ENCODE measurements at regions not wholly inside any gene's neighbourhood (a gene's known extent, or its start where the extent isn't known, plus 50 kb on each side); places are given as distances from the start of the nearest gene placed in this dataset.
"Not testable (repeated sequence)": the region's sequence is repeated elsewhere in the genome, so short reads cannot be mapped to it uniquely, and the experiment has no call there.

DNA sequence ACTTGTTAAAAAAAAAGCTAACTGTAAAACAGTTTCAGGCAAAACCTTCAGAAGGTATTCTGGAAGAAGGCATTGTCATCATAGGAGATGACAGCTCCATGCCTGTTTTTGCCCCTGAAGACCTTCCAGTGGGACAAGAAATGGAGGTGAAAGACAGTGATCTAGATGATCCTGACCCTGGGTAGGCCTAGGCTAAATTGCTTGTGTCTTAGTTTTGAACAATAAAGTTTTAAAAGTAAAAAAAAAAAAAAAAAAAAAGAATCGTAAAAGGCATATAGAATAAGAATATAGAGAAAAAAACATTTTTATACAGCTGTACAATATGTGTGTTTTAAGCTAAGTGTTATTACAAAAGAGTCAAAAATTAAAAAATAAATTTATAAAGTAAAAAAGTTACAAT lies 106.6 kb upstream of the PLXNA2 start (continued):
- TF ChIP-seq ZNF331 (CRISPR knock-in tag; IDR thresholded peaks at IDR 0.05; ENCODE audit: low read depth) (no peak), NANOG (IDR thresholded peaks at IDR 0.05; ENCODE audit: borderline replicate concordance) (no peak), CREB1 (CRISPR knock-in tag; IDR thresholded peaks at IDR 0.05; ENCODE audit: low read depth) (no peak), JUNB (IDR thresholded peaks at IDR 0.05; ENCODE audit: unreplicated experiment) (no peak), EZH2phosphoT487 (IDR thresholded peaks at IDR 0.05; ENCODE audit: unreplicated experiment) (no peak), STAT1 (IDR thresholded peaks at IDR 0.05; ENCODE audit: unreplicated experiment) (no peak), ZNF114 (CRISPR knock-in tag; IDR thresholded peaks at IDR 0.05) (no peak), EZH2 (IDR thresholded peaks at IDR 0.05; ENCODE audit: low read depth, unreplicated experiment) (no peak), POLR2AphosphoS5 (IDR thresholded peaks at IDR 0.05; ENCODE audit: low read depth) (no peak)
- TF ChIP-seq, protein P1, sequence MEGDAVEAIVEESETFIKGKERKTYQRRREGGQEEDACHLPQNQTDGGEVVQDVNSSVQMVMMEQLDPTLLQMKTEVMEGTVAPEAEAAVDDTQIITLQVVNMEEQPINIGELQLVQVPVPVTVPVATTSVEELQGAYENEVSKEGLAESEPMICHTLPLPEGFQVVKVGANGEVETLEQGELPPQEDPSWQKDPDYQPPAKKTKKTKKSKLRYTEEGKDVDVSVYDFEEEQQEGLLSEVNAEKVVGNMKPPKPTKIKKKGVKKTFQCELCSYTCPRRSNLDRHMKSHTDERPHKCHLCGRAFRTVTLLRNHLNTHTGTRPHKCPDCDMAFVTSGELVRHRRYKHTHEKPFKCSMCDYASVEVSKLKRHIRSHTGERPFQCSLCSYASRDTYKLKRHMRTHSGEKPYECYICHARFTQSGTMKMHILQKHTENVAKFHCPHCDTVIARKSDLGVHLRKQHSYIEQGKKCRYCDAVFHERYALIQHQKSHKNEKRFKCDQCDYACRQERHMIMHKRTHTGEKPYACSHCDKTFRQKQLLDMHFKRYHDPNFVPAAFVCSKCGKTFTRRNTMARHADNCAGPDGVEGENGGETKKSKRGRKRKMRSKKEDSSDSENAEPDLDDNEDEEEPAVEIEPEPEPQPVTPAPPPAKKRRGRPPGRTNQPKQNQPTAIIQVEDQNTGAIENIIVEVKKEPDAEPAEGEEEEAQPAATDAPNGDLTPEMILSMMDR (conservative IDR thresholded peaks at IDR 0.05; ENCODE audit: low read depth in 2 of 2), result no peak
- TF ChIP-seq, protein P2, sequence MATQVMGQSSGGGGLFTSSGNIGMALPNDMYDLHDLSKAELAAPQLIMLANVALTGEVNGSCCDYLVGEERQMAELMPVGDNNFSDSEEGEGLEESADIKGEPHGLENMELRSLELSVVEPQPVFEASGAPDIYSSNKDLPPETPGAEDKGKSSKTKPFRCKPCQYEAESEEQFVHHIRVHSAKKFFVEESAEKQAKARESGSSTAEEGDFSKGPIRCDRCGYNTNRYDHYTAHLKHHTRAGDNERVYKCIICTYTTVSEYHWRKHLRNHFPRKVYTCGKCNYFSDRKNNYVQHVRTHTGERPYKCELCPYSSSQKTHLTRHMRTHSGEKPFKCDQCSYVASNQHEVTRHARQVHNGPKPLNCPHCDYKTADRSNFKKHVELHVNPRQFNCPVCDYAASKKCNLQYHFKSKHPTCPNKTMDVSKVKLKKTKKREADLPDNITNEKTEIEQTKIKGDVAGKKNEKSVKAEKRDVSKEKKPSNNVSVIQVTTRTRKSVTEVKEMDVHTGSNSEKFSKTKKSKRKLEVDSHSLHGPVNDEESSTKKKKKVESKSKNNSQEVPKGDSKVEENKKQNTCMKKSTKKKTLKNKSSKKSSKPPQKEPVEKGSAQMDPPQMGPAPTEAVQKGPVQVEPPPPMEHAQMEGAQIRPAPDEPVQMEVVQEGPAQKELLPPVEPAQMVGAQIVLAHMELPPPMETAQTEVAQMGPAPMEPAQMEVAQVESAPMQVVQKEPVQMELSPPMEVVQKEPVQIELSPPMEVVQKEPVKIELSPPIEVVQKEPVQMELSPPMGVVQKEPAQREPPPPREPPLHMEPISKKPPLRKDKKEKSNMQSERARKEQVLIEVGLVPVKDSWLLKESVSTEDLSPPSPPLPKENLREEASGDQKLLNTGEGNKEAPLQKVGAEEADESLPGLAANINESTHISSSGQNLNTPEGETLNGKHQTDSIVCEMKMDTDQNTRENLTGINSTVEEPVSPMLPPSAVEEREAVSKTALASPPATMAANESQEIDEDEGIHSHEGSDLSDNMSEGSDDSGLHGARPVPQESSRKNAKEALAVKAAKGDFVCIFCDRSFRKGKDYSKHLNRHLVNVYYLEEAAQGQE (IDR thresholded peaks at IDR 0.05; ENCODE audit: unreplicated experiment), result no peak
- TF ChIP-seq, protein P3, sequence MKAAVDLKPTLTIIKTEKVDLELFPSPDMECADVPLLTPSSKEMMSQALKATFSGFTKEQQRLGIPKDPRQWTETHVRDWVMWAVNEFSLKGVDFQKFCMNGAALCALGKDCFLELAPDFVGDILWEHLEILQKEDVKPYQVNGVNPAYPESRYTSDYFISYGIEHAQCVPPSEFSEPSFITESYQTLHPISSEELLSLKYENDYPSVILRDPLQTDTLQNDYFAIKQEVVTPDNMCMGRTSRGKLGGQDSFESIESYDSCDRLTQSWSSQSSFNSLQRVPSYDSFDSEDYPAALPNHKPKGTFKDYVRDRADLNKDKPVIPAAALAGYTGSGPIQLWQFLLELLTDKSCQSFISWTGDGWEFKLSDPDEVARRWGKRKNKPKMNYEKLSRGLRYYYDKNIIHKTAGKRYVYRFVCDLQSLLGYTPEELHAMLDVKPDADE (IDR thresholded peaks at IDR 0.05), result no peak

DNA sequence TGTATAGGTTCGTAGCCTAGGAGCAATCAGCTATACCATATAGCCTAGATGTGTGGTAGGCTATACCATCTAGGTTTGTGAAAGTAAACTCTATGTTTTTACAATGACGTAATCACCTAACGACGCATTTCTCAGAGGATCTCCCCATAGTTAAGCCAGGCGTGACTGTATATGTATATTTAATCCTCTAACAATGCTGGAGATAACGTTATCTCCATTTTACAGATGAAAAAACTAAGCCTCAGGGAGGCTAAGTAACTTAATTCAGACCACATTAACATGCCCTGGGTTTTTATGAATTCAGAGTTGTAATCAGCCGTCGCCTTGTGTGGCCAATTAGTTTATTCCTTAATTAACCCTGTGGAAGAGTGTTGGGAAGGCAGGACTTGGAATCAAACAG lies 107.7 kb upstream of the PLXNA2 start:
- Mint-ChIP-seq H3K36me3 (ENCODE audit: low read depth) (no peaks in the 10 kb centered on the region), H3K27ac (no peak overlapping the region), H3K4me3 (no peak overlapping the region), H3K27me3 (ENCODE audit: insufficient read depth, low read depth, poor library complexity) (no peaks in the 10 kb centered on the region), H3K4me1 (peaks cover 18% of the 10 kb centered on the region; the same call in 2 of the 3 replicates), H3K9me3 (no peaks in the 10 kb centered on the region)
- no peaks in the 10 kb centered on the region for H3K4me1 ChIP-seq (ENCODE audit: insufficient read depth)
- no peak overlapping the region for H3K4me3 ChIP-seq
- H3K9me2 ChIP-seq (ENCODE audit: insufficient read depth), result no peaks in the 10 kb centered on the region
- ATAC-seq (no peak), DNase-seq (ENCODE audit: low spot score) (no peak)
- no peaks in the 10 kb centered on the region for H3K36me3 ChIP-seq (ENCODE audit: insufficient read depth)
- TF ChIP-seq, protein P2 (IDR thresholded peaks at IDR 0.05; ENCODE audit: unreplicated experiment), result no peak
- TF ChIP-seq STAT1 (IDR thresholded peaks at IDR 0.05; ENCODE audit: unreplicated experiment), result no peak
- no peak for TF ChIP-seq NANOG (IDR thresholded peaks at IDR 0.05; ENCODE audit: borderline replicate concordance)
- TF ChIP-seq CREB1 (CRISPR knock-in tag; IDR thresholded peaks at IDR 0.05; ENCODE audit: low read depth), result no peak
- no peak overlapping the region for H3K4me2 ChIP-seq
- no peak overlapping the region for H2AFZ ChIP-seq
- no peaks in the 10 kb centered on the region for H3F3A ChIP-seq (replicated peaks; ENCODE audit: low read depth)
- H4K20me1 ChIP-seq (replicated peaks; ENCODE audit: insufficient read depth), result no peaks in the 10 kb centered on the region
- no peak overlapping the region for H3K27ac ChIP-seq (ENCODE audit: low read depth)
- no peaks in the 10 kb centered on the region for H3K79me2 ChIP-seq (replicated peaks; ENCODE audit: insufficient read depth)
- H3K27me3 ChIP-seq (ENCODE audit: insufficient read depth), result no peaks in the 10 kb centered on the region

DNA sequence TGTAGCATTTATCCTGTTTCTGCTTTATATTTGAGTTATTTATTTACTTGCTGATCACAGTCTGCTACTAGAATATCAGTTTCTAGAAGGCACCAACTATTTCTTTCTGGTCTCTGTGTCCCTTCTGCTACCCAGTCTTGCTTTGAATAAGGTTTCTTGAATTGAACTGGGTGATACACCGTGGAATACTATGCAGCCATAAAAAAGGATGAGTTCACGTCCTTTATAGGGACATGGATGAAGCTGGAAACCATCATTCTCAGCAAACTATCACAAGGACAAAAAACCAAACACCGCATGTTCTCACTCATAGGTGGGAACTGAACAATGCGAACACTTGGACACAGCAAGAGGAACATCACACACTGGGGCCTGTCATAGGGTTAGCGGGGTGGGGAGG lies 109.6 kb upstream of the PLXNA2 start:
- H3K27me3 Mint-ChIP-seq (ENCODE audit: insufficient read depth, low read depth, poor library complexity); H4K20me1 ChIP-seq (replicated peaks; ENCODE audit: insufficient read depth); H3K27ac Mint-ChIP-seq; H3K27ac ChIP-seq (ENCODE audit: low read depth); H3K27me3 ChIP-seq (ENCODE audit: insufficient read depth); H3K4me3 Mint-ChIP-seq; H3K4me2 ChIP-seq; H3K36me3 Mint-ChIP-seq (ENCODE audit: low read depth); H3K9me3 Mint-ChIP-seq; DNase-seq (ENCODE audit: low spot score); H3K79me2 ChIP-seq (replicated peaks; ENCODE audit: insufficient read depth); H3K9me2 ChIP-seq (ENCODE audit: insufficient read depth); H3F3A ChIP-seq (replicated peaks; ENCODE audit: low read depth); H3K4me3 ChIP-seq; H3K36me3 ChIP-seq (ENCODE audit: insufficient read depth); H3K4me1 ChIP-seq (ENCODE audit: insufficient read depth); ATAC-seq; H2AFZ ChIP-seq: not testable (repeated sequence)
- peaks cover 19% of the 10 kb centered on the region; the same call in 2 of the 3 replicates for H3K4me1 Mint-ChIP-seq

All from GM23338 (cell line).